MCF 10A (cell line): ENCODE measurements at regions not wholly inside any gene's neighbourhood (a gene's known extent, or its start where the extent isn't known, plus 50 kb on each side); places are given as distances from the start of the nearest gene placed in this dataset.

Experiments used
- BruUV-seq: library from RNA; stranded (reverse); fragments of 400-500 nt; replicated peaks from 2 replicates; lab custom pipeline; 2021; lab: Mats Ljungman, UMichigan
- CTCF ChIA-PET: fragments of 300-600 bp; sonication (Branson Sonifier 250); formaldehyde crosslinking; extraction: SDS; loops from one replicate; lab custom pipeline; 2021; ENCODE audit warnings: antibody characterized with exemption, inconsistent platforms; lab: Yijun Ruan, JAX
- POLR2A ChIA-PET: fragments of 300-600, 350-650 bp; sonication (Branson Sonifier 250); formaldehyde crosslinking; extraction: SDS; loops from one replicate; lab custom pipeline; 2020; ENCODE audit warnings: antibody characterized with exemption, inconsistent platforms; lab: Yijun Ruan, JAX
- DNase-seq: peaks from one replicate; pipeline ENCODE4 v3.0.0-alpha.2; 2018; ENCODE audit not compliant: unreplicated experiment
- H3K27ac Mint-ChIP-seq: one replicate; pipeline ENCODE4 v1.8.0; 2022; ENCODE audit warnings: mild to moderate bottlenecking, low read depth, mixed read lengths; ENCODE audit not compliant: unreplicated experiment
- H3K27me3 Mint-ChIP-seq: one replicate; pipeline ENCODE4 v1.8.0; 2022; ENCODE audit warnings: mixed read lengths; ENCODE audit not compliant: insufficient read depth, unreplicated experiment
- H3K36me3 Mint-ChIP-seq: one replicate; pipeline ENCODE4 v1.8.0; 2022; ENCODE audit warnings: mild to moderate bottlenecking, moderate library complexity, mixed read lengths; ENCODE audit not compliant: insufficient read depth, unreplicated experiment
- H3K4me1 Mint-ChIP-seq: one replicate; pipeline ENCODE4 v1.8.0; 2022; ENCODE audit warnings: mixed read lengths; ENCODE audit not compliant: insufficient read depth, unreplicated experiment
- H3K4me3 Mint-ChIP-seq: one replicate; pipeline ENCODE4 v1.8.0; 2022; ENCODE audit warnings: mild to moderate bottlenecking, moderate library complexity, mixed read lengths; ENCODE audit not compliant: unreplicated experiment
- H3K9me3 Mint-ChIP-seq: one replicate; pipeline ENCODE4 v1.8.0; 2022; ENCODE audit warnings: mixed read lengths; ENCODE audit not compliant: unreplicated experiment
- intact Hi-C: fragments of 100-400 bp; cut with micrococcal nuclease; formaldehyde crosslinking; loops from 2 replicates; pipeline ENCODE4 v1.14.1; 2022
- TF ChIP-seq, protein P1 (sequence below): fragments of 200-600 bp; IDR thresholded peaks from one replicate; pipeline ENCODE4 v1.8.0; 2022; ENCODE audit warnings: antibody characterized with exemption, mild to moderate bottlenecking; ENCODE audit not compliant: unreplicated experiment

DNA sequence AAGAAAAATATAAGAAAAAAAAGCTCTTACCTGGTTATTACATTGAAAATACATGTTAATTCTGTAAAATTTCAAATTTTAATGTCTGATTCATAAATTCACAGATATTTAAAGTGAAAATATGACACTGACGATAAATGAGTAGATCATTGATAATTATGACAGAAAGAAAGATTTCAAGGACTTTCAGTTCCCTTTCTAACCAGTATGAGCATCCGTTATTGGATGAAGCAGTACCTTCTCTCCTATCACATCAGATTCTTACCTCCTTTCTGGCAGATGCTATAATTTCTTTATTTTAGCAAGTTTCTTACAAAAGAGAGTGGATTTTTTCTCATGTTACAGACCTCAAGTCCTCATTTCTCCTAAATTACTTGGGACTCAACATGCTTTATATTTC, 847.3 kb downstream of the JRKL start:
- no peak for DNase-seq
- CTCF ChIA-PET, result no interaction called here
- H3K36me3 Mint-ChIP-seq, result no peaks in the 10 kb centered on the region
- peaks cover 12% of the 10 kb centered on the region for H3K27me3 Mint-ChIP-seq
- BruUV-seq, result no TSS peak
- H3K9me3 Mint-ChIP-seq, result no peaks in the 10 kb centered on the region
- H3K4me1 Mint-ChIP-seq, result no peaks in the 10 kb centered on the region
- intact Hi-C loops, result no loop called here
- H3K27ac Mint-ChIP-seq, result no peak overlapping the region
- TF ChIP-seq, protein P1, sequence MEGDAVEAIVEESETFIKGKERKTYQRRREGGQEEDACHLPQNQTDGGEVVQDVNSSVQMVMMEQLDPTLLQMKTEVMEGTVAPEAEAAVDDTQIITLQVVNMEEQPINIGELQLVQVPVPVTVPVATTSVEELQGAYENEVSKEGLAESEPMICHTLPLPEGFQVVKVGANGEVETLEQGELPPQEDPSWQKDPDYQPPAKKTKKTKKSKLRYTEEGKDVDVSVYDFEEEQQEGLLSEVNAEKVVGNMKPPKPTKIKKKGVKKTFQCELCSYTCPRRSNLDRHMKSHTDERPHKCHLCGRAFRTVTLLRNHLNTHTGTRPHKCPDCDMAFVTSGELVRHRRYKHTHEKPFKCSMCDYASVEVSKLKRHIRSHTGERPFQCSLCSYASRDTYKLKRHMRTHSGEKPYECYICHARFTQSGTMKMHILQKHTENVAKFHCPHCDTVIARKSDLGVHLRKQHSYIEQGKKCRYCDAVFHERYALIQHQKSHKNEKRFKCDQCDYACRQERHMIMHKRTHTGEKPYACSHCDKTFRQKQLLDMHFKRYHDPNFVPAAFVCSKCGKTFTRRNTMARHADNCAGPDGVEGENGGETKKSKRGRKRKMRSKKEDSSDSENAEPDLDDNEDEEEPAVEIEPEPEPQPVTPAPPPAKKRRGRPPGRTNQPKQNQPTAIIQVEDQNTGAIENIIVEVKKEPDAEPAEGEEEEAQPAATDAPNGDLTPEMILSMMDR, result no peak
- no peak overlapping the region for H3K4me3 Mint-ChIP-seq
- POLR2A ChIA-PET, result no interaction called here

DNA sequence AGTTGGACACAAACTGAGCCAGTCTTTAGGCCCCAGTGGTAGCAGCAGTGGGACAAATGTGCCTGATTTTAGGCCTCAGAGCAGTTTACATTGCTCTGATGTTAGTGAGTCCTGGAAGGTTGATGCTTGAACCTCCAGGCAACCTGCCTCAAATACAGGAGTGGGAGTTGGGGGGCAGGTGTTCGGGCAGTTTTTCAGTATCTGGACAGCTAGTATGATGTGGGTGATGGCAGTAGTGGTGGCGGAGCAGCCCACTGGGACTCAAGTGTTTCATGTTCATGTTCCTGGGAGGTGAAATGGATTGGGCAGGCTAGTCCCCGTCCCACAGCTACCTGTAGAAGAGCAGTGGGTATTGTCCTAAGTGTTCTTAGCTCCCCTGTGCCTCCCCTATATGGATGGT, 857.8 kb downstream of the JRKL start:
- no peaks in the 10 kb centered on the region for H3K27me3 Mint-ChIP-seq
- no peaks in the 10 kb centered on the region for H3K4me1 Mint-ChIP-seq
- H3K9me3 Mint-ChIP-seq, result no peaks in the 10 kb centered on the region
- no TSS peak for BruUV-seq
- DNase-seq, result no peak
- ChIA-PET POLR2A (interaction anchor here (0.7 kb wide), 1 partner anchor 91 kb away, joined by 4 read pairs; no protein-coding TSS in a partner anchor), CTCF (no interaction called here)
- peaks cover 6% of the 10 kb centered on the region for H3K36me3 Mint-ChIP-seq
- TF ChIP-seq, protein P1, result no peak
- no peak overlapping the region for H3K4me3 Mint-ChIP-seq
- intact Hi-C loops, result no loop called here
- H3K27ac Mint-ChIP-seq, result no peak overlapping the region

DNA sequence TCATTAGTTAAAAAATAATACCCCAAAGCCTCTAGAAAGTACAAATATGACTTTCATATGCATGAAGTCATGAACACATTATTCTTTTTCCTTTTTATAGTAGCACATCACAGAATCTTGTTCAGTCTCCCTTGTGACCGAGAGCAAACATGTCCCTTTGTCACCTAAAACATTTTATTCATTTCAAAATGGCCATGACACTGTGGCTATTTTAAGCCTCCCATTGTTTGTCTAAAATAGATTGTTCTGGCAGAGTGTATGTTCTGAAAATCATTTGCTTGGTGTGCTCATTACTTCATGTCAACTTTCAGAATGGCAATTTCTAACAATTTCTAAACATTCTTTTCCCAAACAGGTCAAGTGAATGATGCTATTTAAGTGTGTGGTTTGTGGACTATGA, 865.0 kb downstream of the JRKL start:
- no peak overlapping the region for H3K4me3 Mint-ChIP-seq
- H3K9me3 Mint-ChIP-seq, result no peaks in the 10 kb centered on the region
- intact Hi-C loops, result no loop called here
- POLR2A ChIA-PET, result no interaction called here
- H3K4me1 Mint-ChIP-seq, result no peaks in the 10 kb centered on the region
- H3K27me3 Mint-ChIP-seq, result peaks cover 24% of the 10 kb centered on the region
- no TSS peak for BruUV-seq
- no peak overlapping the region for H3K27ac Mint-ChIP-seq
- CTCF ChIA-PET, result interaction anchor here (0.6 kb wide), 1 partner anchor 14 kb away, joined by 4 read pairs; no protein-coding TSS in a partner anchor
- TF ChIP-seq, protein P1, result no peak
- no peak for DNase-seq
- H3K36me3 Mint-ChIP-seq, result no peaks in the 10 kb centered on the region

DNA sequence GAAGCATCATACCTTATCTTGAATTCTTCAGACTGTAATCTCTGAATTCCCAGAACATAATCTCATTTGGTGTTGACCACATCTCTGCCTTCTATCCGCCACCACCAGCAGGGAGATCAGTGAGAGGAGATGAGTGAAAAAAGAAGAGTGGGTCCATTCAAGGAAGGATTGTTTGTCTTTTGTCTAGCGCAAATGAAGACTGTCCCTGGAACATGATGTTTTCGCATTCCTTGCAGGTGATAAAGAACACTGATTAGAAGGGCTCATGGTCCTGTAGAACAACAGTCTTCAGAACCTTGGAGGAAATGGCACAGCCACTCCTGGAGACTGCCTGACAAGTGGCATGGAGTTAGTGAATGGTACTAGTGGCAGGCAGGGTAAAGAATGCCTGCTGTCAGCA, 869.6 kb downstream of the JRKL start:
- POLR2A ChIA-PET, result no interaction called here
- H3K36me3 Mint-ChIP-seq, result no peaks in the 10 kb centered on the region
- H3K9me3 Mint-ChIP-seq, result no peaks in the 10 kb centered on the region
- TF ChIP-seq, protein P1, result no peak
- H3K27ac Mint-ChIP-seq, result no peak overlapping the region
- H3K4me1 Mint-ChIP-seq, result no peaks in the 10 kb centered on the region
- no TSS peak for BruUV-seq
- no peak overlapping the region for H3K4me3 Mint-ChIP-seq
- CTCF ChIA-PET, result no interaction called here
- intact Hi-C loops, result no loop called here
- DNase-seq, result no peak
- peaks cover 38% of the 10 kb centered on the region for H3K27me3 Mint-ChIP-seq
